ENCODE measurements at regions not wholly inside any gene's neighbourhood (a gene's known extent, or its start where the extent isn't known, plus 50 kb on each side); places are given as distances from the start of the nearest gene placed in this dataset.
A peak's percentile ranks its signal among the peaks of the same experiment; 100 is the strongest.

GRCh38 chr15:94097552-94097951 is 133.8 kb upstream of the MCTP2 start:
- TF ChIP-seq FOXP2 (optimal IDR thresholded peaks at IDR 0.05; ENCODE audit: control extremely low read depth, extremely low read length, insufficient read depth) (no peak), EZH2 (IDR thresholded peaks at IDR 0.05) (no peak), POLR2AphosphoS5 (IDR thresholded peaks at IDR 0.05; ENCODE audit: borderline replicate concordance, low read depth, low read length) (no peak)
- no peaks in the 10 kb centered on the region for H3K36me3 ChIP-seq (ENCODE audit: insufficient read depth, low read length)
- no peak for DNase-seq (ENCODE audit: low read depth, low spot score)

GRCh38 chr15:94094310-94094709 is 137.1 kb upstream of the MCTP2 start:
- no peak overlapping the region for H3K9ac ChIP-seq (ENCODE audit: insufficient read length)

More at GRCh38 chr15:94097552-94097951, 133.8 kb upstream of the MCTP2 start:
- Histone ChIP-seq H3K9ac (ENCODE audit: insufficient read length) (no peak overlapping the region), H3K27ac (no peak overlapping the region), H3K9me3 (ENCODE audit: low read depth, low read length) (no peaks in the 10 kb centered on the region), H3K4me3 (no peak overlapping the region)

DNA sequence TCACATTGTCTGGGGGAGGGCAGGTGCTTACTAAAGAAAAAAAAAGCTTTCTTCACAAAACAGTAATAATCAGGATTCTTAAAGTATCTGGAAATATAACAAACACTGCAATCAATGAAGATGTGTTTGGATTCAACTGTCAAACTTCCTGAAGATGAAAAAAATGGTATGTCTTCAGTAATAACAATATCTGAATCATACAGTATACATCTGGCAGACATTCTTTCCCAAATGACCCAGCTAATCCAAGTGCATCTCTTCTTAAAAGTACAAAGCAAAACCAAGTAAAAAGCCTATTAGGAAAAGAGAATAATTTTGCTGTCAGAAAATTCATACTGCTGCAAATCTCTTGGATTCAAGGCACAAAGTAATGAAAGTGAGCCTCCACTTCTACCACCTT is 145.0 kb upstream of the MCTP2 start:
- DNase-seq (ENCODE audit: low read depth, low spot score) = no peak
- Histone ChIP-seq H3K27ac (no peak overlapping the region), H3K9me3 (ENCODE audit: low read depth, low read length) (no peaks in the 10 kb centered on the region), H3K36me3 (ENCODE audit: insufficient read depth, low read length) (no peaks in the 10 kb centered on the region), H3K9ac (ENCODE audit: insufficient read length) (no peak overlapping the region), H3K4me3 (peak overlapping the region; percentile 37; the same call in 1 of the 2 replicates)
- no peak for TF ChIP-seq FOXP2 (optimal IDR thresholded peaks at IDR 0.05; ENCODE audit: control extremely low read depth, extremely low read length, insufficient read depth)
- no peak for TF ChIP-seq POLR2AphosphoS5 (IDR thresholded peaks at IDR 0.05; ENCODE audit: borderline replicate concordance, low read depth, low read length)
- no peak for TF ChIP-seq EZH2 (IDR thresholded peaks at IDR 0.05)

More at GRCh38 chr15:94094310-94094709, 137.1 kb upstream of the MCTP2 start:
- Histone ChIP-seq H3K27ac (no peak overlapping the region), H3K4me3 (no peak overlapping the region), H3K9me3 (ENCODE audit: low read depth, low read length) (no peaks in the 10 kb centered on the region), H3K36me3 (ENCODE audit: insufficient read depth, low read length) (no peaks in the 10 kb centered on the region)
- no peak for TF ChIP-seq POLR2AphosphoS5 (IDR thresholded peaks at IDR 0.05; ENCODE audit: borderline replicate concordance, low read depth, low read length)
- no peak for TF ChIP-seq FOXP2 (optimal IDR thresholded peaks at IDR 0.05; ENCODE audit: control extremely low read depth, extremely low read length, insufficient read depth)
- TF ChIP-seq EZH2 (IDR thresholded peaks at IDR 0.05) = no peak
- no peak for DNase-seq (ENCODE audit: low read depth, low spot score)

GRCh38 chr15:94083467-94084052 is 147.8 kb upstream of the MCTP2 start:
- DNase-seq (ENCODE audit: low read depth, low spot score) = peak; percentile 45
- no peaks in the 10 kb centered on the region for H3K36me3 ChIP-seq (ENCODE audit: insufficient read depth, low read length)
- no peaks in the 10 kb centered on the region for H3K9me3 ChIP-seq (ENCODE audit: low read depth, low read length)
- TF ChIP-seq FOXP2 (optimal IDR thresholded peaks at IDR 0.05; ENCODE audit: control extremely low read depth, extremely low read length, insufficient read depth) (no peak), POLR2AphosphoS5 (IDR thresholded peaks at IDR 0.05; ENCODE audit: borderline replicate concordance, low read depth, low read length) (no peak), EZH2 (IDR thresholded peaks at IDR 0.05) (no peak)
- peak overlapping the region; percentile 46; the same call in 1 of the 2 replicates for H3K4me3 ChIP-seq
- peak overlapping the region; percentile 87 for H3K27ac ChIP-seq
- H3K9ac ChIP-seq (ENCODE audit: insufficient read length) = no peak overlapping the region

GRCh38 chr15:94081829-94082228 is 149.5 kb upstream of the MCTP2 start:
- TF ChIP-seq FOXP2 (optimal IDR thresholded peaks at IDR 0.05; ENCODE audit: control extremely low read depth, extremely low read length, insufficient read depth) (no peak), EZH2 (IDR thresholded peaks at IDR 0.05) (no peak), POLR2AphosphoS5 (IDR thresholded peaks at IDR 0.05; ENCODE audit: borderline replicate concordance, low read depth, low read length) (no peak)
- H3K27ac ChIP-seq = no peak overlapping the region
- H3K4me3 ChIP-seq = no peak overlapping the region

GRCh38 chr15:94080989-94081605 is 150.3 kb upstream of the MCTP2 start:
- Histone ChIP-seq H3K27ac (no peak overlapping the region), H3K9me3 (ENCODE audit: low read depth, low read length) (no peaks in the 10 kb centered on the region), H3K36me3 (ENCODE audit: insufficient read depth, low read length) (no peaks in the 10 kb centered on the region), H3K4me3 (no peak overlapping the region), H3K9ac (ENCODE audit: insufficient read length) (no peak overlapping the region)
- no peak for TF ChIP-seq EZH2 (IDR thresholded peaks at IDR 0.05)
- no peak for TF ChIP-seq POLR2AphosphoS5 (IDR thresholded peaks at IDR 0.05; ENCODE audit: borderline replicate concordance, low read depth, low read length)
- no peak for TF ChIP-seq FOXP2 (optimal IDR thresholded peaks at IDR 0.05; ENCODE audit: control extremely low read depth, extremely low read length, insufficient read depth)
- DNase-seq (ENCODE audit: low read depth, low spot score) = no peak

More at GRCh38 chr15:94081829-94082228, 149.5 kb upstream of the MCTP2 start:
- Histone ChIP-seq H3K9me3 (ENCODE audit: low read depth, low read length) (no peaks in the 10 kb centered on the region), H3K9ac (ENCODE audit: insufficient read length) (no peak overlapping the region), H3K36me3 (ENCODE audit: insufficient read depth, low read length) (no peaks in the 10 kb centered on the region)
- DNase-seq (ENCODE audit: low read depth, low spot score) = no peak

GRCh38 chr15:94080416-94080815 is 150.9 kb upstream of the MCTP2 start:
- DNase-seq (ENCODE audit: low read depth, low spot score) = no peak
- H3K9ac ChIP-seq (ENCODE audit: insufficient read length) = no peak overlapping the region
- TF ChIP-seq EZH2 (IDR thresholded peaks at IDR 0.05) (no peak), POLR2AphosphoS5 (IDR thresholded peaks at IDR 0.05; ENCODE audit: borderline replicate concordance, low read depth, low read length) (no peak), FOXP2 (optimal IDR thresholded peaks at IDR 0.05; ENCODE audit: control extremely low read depth, extremely low read length, insufficient read depth) (no peak)
- H3K4me3 ChIP-seq = no peak overlapping the region
- no peaks in the 10 kb centered on the region for H3K9me3 ChIP-seq (ENCODE audit: low read depth, low read length)
- H3K36me3 ChIP-seq (ENCODE audit: insufficient read depth, low read length) = no peaks in the 10 kb centered on the region
- peak overlapping the region; percentile 52; the same call in 1 of the 2 replicates for H3K27ac ChIP-seq

- TF ChIP-seq EZH2 (IDR thresholded peaks at IDR 0.05) = no peak
- TF ChIP-seq FOXP2 (optimal IDR thresholded peaks at IDR 0.05; ENCODE audit: control extremely low read depth, extremely low read length, insufficient read depth) = no peak
- TF ChIP-seq POLR2AphosphoS5 (IDR thresholded peaks at IDR 0.05; ENCODE audit: borderline replicate concordance, low read depth, low read length) = no peak
- Histone ChIP-seq H3K36me3 (ENCODE audit: insufficient read depth, low read length) (no peaks in the 10 kb centered on the region), H3K4me3 (no peak overlapping the region), H3K9ac (ENCODE audit: insufficient read length) (no peak overlapping the region), H3K9me3 (ENCODE audit: low read depth, low read length) (no peaks in the 10 kb centered on the region), H3K27ac (peak overlapping the region; percentile 52; the same call in 1 of the 2 replicates)
- DNase-seq (ENCODE audit: low read depth, low spot score) = no peak
Observed at GRCh38 chr15:94079968-94080367, 151.4 kb upstream of the MCTP2 start.

All from SK-N-MC (cell line).